ENCODE measurements at regions not wholly inside any gene's neighbourhood (a gene's known extent, or its start where the extent isn't known, plus 50 kb on each side); places are given as distances from the start of the nearest gene placed in this dataset.

GRCh38 chr1:63122079-63122478 is 200.3 kb upstream of the FOXD3 start:
- H3K4me3 ChIP-seq, result no peak overlapping the region
- TF ChIP-seq POLR2A (IDR thresholded peaks at IDR 0.05) (no peak), CTCF (IDR thresholded peaks at IDR 0.05) (no peak)
- H3K9me3 ChIP-seq (replicated peaks in 1 of 3), result no peaks in the 10 kb centered on the region
- no peaks in the 10 kb centered on the region for H3K4me1 ChIP-seq (replicated peaks in 1 of 2)
- WGBS, 4 donors, result 34 to 46% (median 35%) methylated on average over 9 of the region's 9 CpGs
- DNase-seq, result no peak
- no peaks in the 10 kb centered on the region for H3K27me3 ChIP-seq
- no peaks in the 10 kb centered on the region for H3K36me3 ChIP-seq (replicated peaks in 1 of 2)
- intact Hi-C loops (cut with DNase I), result no loop called here
- H3K27ac ChIP-seq, result no peak overlapping the region

DNA sequence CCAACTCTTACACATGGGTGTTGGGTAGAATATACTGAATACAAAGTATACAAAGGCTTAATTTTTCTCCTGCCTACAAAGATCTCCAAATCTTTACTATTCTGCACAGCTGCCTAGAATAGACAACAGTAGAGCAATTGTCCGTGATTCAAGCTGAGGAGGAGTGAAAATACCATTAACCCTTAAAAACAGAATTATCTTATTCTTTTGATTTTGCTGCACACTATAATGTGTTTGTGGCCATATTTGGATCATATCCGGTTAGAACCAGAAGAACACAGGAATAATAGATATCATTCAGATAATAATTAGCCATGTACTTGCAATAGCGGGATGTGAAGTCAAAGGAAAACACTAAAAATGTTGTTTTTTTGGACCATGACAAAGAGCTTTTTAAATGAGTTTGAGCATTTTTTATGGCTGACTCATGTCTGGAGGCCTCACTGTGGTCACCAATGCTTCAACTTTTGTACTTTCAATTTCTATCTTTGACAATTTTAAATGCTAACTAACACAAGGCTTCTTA is 197.6 kb upstream of the FOXD3 start:
- H3K4me1 ChIP-seq (replicated peaks in 1 of 2), result no peaks in the 10 kb centered on the region
- no peak for DNase-seq
- no peak overlapping the region for H3K27ac ChIP-seq
- H3K27me3 ChIP-seq, result peaks cover 4% of the 10 kb centered on the region
- no peak for TF ChIP-seq POLR2A (IDR thresholded peaks at IDR 0.05)
- TF ChIP-seq CTCF (IDR thresholded peaks at IDR 0.05), result no peak
- intact Hi-C loops (cut with DNase I), result no loop called here
- H3K36me3 ChIP-seq (replicated peaks in 1 of 2), result no peaks in the 10 kb centered on the region
- WGBS, 4 donors, result 46 to 65% (median 56%) methylated on average over 3 of the region's 3 CpGs
- H3K9me3 ChIP-seq (replicated peaks in 1 of 3), result no peaks in the 10 kb centered on the region
- no peak overlapping the region for H3K4me3 ChIP-seq

DNA sequence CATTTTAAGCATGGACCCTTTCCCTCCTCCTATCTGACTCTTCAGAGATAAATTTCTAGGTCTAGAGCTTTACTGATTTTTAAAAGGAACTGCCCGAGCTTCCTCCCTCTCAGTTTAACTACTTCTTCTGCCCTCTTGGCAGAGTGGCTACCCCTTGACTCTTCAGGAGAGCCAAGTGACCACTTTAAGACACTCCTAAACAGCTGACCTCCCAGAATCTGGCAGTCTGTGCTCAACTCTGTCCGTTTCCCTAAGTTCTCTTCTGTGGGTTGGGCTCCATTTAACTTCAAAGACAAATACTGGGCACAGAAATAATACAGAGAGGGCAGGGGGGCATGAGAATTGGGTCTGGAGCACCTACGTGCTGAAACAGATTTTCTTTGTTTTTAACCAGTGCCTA is 196.3 kb upstream of the FOXD3 start:
- H3K4me3 ChIP-seq, result no peak overlapping the region
- no peaks in the 10 kb centered on the region for H3K4me1 ChIP-seq (replicated peaks in 1 of 2)
- no peak for DNase-seq
- peaks cover 4% of the 10 kb centered on the region for H3K27me3 ChIP-seq
- WGBS, 4 donors, result 34 to 50% (median 45%) methylated on average over 3 of the region's 3 CpGs
- TF ChIP-seq POLR2A (IDR thresholded peaks at IDR 0.05) (no peak), CTCF (IDR thresholded peaks at IDR 0.05) (no peak)
- intact Hi-C loops (cut with DNase I), result no loop called here
- H3K36me3 ChIP-seq (replicated peaks in 1 of 2), result no peaks in the 10 kb centered on the region
- H3K27ac ChIP-seq, result no peak overlapping the region
- H3K9me3 ChIP-seq (replicated peaks in 1 of 3), result no peaks in the 10 kb centered on the region

DNA sequence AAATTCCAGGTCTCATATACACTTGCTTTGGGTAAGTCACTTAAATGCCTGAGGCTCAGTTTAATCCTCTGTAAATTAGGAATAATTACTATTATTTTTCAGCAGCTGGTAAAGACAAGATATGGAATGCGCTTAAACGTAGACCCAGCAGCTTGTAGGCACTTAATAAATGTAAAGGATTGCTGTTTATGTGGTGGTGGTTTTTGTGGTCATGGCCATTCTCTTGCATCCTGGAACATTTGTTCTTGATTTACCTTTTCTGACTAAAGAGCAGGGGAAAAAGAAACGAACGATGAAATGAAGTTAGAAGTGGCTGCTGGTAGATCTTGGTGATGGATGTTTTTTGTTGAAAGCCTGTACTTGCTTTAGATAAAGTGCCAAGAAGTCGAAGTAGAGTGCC is 195.0 kb upstream of the FOXD3 start:
- DNase-seq, result no peak
- Histone ChIP-seq H3K4me1 (replicated peaks in 1 of 2) (no peaks in the 10 kb centered on the region), H3K4me3 (no peak overlapping the region), H3K27ac (no peak overlapping the region), H3K27me3 (peaks cover 4% of the 10 kb centered on the region), H3K9me3 (replicated peaks in 1 of 3) (no peaks in the 10 kb centered on the region), H3K36me3 (replicated peaks in 1 of 2) (no peaks in the 10 kb centered on the region)
- intact Hi-C loops (cut with DNase I), result no loop called here
- TF ChIP-seq POLR2A (IDR thresholded peaks at IDR 0.05), result no peak
- WGBS, 4 donors, result 40 to 54% (median 48%) methylated on average over 5 of the region's 5 CpGs

GRCh38 chr1:63128556-63128955 is 193.8 kb upstream of the FOXD3 start:
- peaks cover 9% of the 10 kb centered on the region for H3K27me3 ChIP-seq
- no peaks in the 10 kb centered on the region for H3K9me3 ChIP-seq (replicated peaks in 1 of 3)
- DNase-seq, result no peak
- H3K36me3 ChIP-seq (replicated peaks in 1 of 2), result no peaks in the 10 kb centered on the region
- TF ChIP-seq CTCF (IDR thresholded peaks at IDR 0.05) (no peak), POLR2A (IDR thresholded peaks at IDR 0.05) (no peak)
- H3K4me1 ChIP-seq (replicated peaks in 1 of 2), result no peaks in the 10 kb centered on the region
- no peak overlapping the region for H3K27ac ChIP-seq
- no peak overlapping the region for H3K4me3 ChIP-seq
- intact Hi-C loops (cut with DNase I), result no loop called here
- 44 to 60% (median 53%) methylated on average over 4 of the region's 4 CpGs for WGBS, 4 donors

Measured in adrenal gland (tissue), 9 donors.